ENCODE measurements at regions not wholly inside any gene's neighbourhood (a gene's known extent, or its start where the extent isn't known, plus 50 kb on each side); places are given as distances from the start of the nearest gene placed in this dataset.

DNA sequence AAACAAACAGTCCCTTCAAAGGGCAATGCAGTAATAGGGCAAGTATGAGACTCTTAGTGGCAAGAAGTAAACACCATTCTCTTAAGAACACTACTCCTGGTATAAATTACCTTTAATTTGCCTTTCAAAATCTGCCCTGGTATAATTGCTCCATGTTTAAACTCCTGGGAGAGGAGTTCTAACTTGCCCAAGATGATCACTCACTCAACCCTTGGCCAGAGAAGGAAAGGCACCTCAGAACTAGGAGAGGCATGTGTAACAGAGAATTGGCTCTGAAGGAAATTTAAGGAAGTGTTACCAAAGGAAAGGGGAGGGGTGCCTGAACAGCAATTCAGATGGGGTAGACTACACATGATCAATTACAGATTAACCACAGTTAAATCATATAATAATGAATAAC lies 1173.6 kb upstream of the SORCS1 start:
- intact Hi-C loops (cut with micrococcal nuclease) = no loop called here
- H3K9ac ChIP-seq (ENCODE audit: low read length) = no peak overlapping the region
- H3F3A ChIP-seq (ENCODE audit: low read length, unreplicated experiment) = no peaks in the 10 kb centered on the region
- H3K79me2 ChIP-seq (ENCODE audit: low read length) = no peaks in the 10 kb centered on the region
- no peak for ATAC-seq
- no peak overlapping the region for H3K4me2 ChIP-seq (ENCODE audit: low read length)
- no peaks in the 10 kb centered on the region for H4K20me1 ChIP-seq (ENCODE audit: low read length)
- H3K4me1 ChIP-seq (ENCODE audit: insufficient read depth, low read length) = no peaks in the 10 kb centered on the region
- BruUV-seq (replicated peaks) = no TSS peak
- no peak for DNase-seq
- no peaks in the 10 kb centered on the region for H3K9me2 ChIP-seq (replicated peaks; ENCODE audit: low read length)
- H3K27ac ChIP-seq (ENCODE audit: low read length) = no peak overlapping the region
- no peak overlapping the region for H3K4me3 ChIP-seq (ENCODE audit: low read length)
- H3K9me3 ChIP-seq (ENCODE audit: low read length) = no peaks in the 10 kb centered on the region
- POLR2A ChIA-PET (ENCODE audit: unreplicated experiment) = no interaction called here
- CTCF ChIA-PET = no interaction called here
- no peaks in the 10 kb centered on the region for H3K36me3 ChIP-seq (ENCODE audit: low read depth, low read length)
- H2AFZ ChIP-seq (ENCODE audit: low read length) = no peak overlapping the region
- H3K27me3 ChIP-seq (ENCODE audit: low read length) = no peaks in the 10 kb centered on the region
- TF ChIP-seq EZH2phosphoT487 (IDR thresholded peaks at IDR 0.05; ENCODE audit: borderline replicate concordance, low read length) (no peak), EZH2 (IDR thresholded peaks at IDR 0.05; ENCODE audit: low read length, unreplicated experiment) (no peak)
- TF ChIP-seq, protein P1, sequence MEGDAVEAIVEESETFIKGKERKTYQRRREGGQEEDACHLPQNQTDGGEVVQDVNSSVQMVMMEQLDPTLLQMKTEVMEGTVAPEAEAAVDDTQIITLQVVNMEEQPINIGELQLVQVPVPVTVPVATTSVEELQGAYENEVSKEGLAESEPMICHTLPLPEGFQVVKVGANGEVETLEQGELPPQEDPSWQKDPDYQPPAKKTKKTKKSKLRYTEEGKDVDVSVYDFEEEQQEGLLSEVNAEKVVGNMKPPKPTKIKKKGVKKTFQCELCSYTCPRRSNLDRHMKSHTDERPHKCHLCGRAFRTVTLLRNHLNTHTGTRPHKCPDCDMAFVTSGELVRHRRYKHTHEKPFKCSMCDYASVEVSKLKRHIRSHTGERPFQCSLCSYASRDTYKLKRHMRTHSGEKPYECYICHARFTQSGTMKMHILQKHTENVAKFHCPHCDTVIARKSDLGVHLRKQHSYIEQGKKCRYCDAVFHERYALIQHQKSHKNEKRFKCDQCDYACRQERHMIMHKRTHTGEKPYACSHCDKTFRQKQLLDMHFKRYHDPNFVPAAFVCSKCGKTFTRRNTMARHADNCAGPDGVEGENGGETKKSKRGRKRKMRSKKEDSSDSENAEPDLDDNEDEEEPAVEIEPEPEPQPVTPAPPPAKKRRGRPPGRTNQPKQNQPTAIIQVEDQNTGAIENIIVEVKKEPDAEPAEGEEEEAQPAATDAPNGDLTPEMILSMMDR (conservative IDR thresholded peaks at IDR 0.05; ENCODE audit: low read depth, low read length) = no peak

DNA sequence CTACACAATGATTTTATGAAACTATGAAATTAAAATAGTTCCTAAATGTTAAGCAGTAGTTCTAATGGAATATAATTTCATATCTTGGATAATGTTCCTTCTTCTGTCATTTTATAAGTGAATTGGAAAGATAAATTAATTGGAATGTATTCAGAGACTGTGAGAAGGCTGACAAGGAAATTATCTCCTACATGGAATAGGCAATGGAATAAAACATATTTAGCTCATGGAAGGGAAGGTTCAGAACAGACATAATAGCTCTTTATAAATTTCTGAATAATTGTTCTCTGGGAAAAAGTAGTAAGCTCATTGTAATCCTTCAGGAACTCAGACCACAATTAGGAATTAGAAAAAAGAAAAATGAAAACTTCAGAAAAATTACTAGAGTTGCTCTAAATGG lies 1172.3 kb upstream of the SORCS1 start:
- H3F3A ChIP-seq (ENCODE audit: low read length, unreplicated experiment) = no peaks in the 10 kb centered on the region
- H3K9ac ChIP-seq (ENCODE audit: low read length) = no peak overlapping the region
- ATAC-seq (no peak), DNase-seq (no peak)
- no peak overlapping the region for H3K4me2 ChIP-seq (ENCODE audit: low read length)
- H2AFZ ChIP-seq (ENCODE audit: low read length) = no peak overlapping the region
- no peak overlapping the region for H3K27ac ChIP-seq (ENCODE audit: low read length)
- H3K9me2 ChIP-seq (replicated peaks; ENCODE audit: low read length) = no peaks in the 10 kb centered on the region
- ChIA-PET POLR2A (ENCODE audit: unreplicated experiment) (no interaction called here), CTCF (no interaction called here)
- H3K27me3 ChIP-seq (ENCODE audit: low read length) = no peaks in the 10 kb centered on the region
- intact Hi-C loops (cut with micrococcal nuclease) = no loop called here
- H3K4me1 ChIP-seq (ENCODE audit: insufficient read depth, low read length) = no peaks in the 10 kb centered on the region
- no peaks in the 10 kb centered on the region for H3K9me3 ChIP-seq (ENCODE audit: low read length)
- no peaks in the 10 kb centered on the region for H4K20me1 ChIP-seq (ENCODE audit: low read length)
- H3K79me2 ChIP-seq (ENCODE audit: low read length) = no peaks in the 10 kb centered on the region
- no TSS peak for BruUV-seq (replicated peaks)
- no peak overlapping the region for H3K4me3 ChIP-seq (ENCODE audit: low read length)
- H3K36me3 ChIP-seq (ENCODE audit: low read depth, low read length) = no peaks in the 10 kb centered on the region
- TF ChIP-seq, protein P1 (conservative IDR thresholded peaks at IDR 0.05; ENCODE audit: low read depth, low read length) = no peak
- no peak for TF ChIP-seq EZH2phosphoT487 (IDR thresholded peaks at IDR 0.05; ENCODE audit: borderline replicate concordance, low read length)
- no peak for TF ChIP-seq EZH2 (IDR thresholded peaks at IDR 0.05; ENCODE audit: low read length, unreplicated experiment)

DNA sequence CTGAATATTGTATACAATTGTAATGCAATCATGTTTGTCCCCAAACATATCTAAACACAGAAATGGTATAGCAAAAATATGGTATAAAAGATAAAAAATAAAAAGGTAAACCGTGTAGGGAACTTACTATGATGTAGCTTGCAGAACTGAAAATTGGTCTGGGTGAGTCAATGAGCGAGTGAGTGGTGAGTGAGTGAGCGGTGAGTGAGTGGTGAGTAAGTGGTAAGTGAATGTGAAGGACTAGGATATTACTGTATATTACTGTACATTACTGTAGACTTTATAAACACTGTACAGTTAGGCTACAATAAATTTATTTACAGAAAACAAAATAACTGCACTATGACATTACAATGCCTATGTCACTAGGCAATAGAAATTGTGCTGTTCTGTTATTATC lies 1163.2 kb upstream of the SORCS1 start:
- Histone ChIP-seq H2AFZ (ENCODE audit: low read length) (no peak overlapping the region), H3K36me3 (ENCODE audit: low read depth, low read length) (no peaks in the 10 kb centered on the region), H3F3A (ENCODE audit: low read length, unreplicated experiment) (no peaks in the 10 kb centered on the region), H3K9me3 (ENCODE audit: low read length) (no peaks in the 10 kb centered on the region), H3K9ac (ENCODE audit: low read length) (no peak overlapping the region), H3K4me2 (ENCODE audit: low read length) (peak overlapping the region; percentile 30), H3K4me3 (ENCODE audit: low read length) (no peak overlapping the region), H3K4me1 (ENCODE audit: insufficient read depth, low read length) (peaks cover 30% of the 10 kb centered on the region), H3K79me2 (ENCODE audit: low read length) (no peaks in the 10 kb centered on the region), H3K27me3 (ENCODE audit: low read length) (no peaks in the 10 kb centered on the region), H4K20me1 (ENCODE audit: low read length) (no peaks in the 10 kb centered on the region), H3K27ac (ENCODE audit: low read length) (peak overlapping the region; percentile 53), H3K9me2 (replicated peaks; ENCODE audit: low read length) (no peaks in the 10 kb centered on the region)
- ATAC-seq (peak; percentile 99), DNase-seq (peak; percentile 84)
- intact Hi-C loops (cut with micrococcal nuclease) = no loop called here
- TF ChIP-seq EZH2 (IDR thresholded peaks at IDR 0.05; ENCODE audit: low read length, unreplicated experiment) (no peak), EZH2phosphoT487 (IDR thresholded peaks at IDR 0.05; ENCODE audit: borderline replicate concordance, low read length) (no peak)
- TF ChIP-seq, protein P1 (conservative IDR thresholded peaks at IDR 0.05; ENCODE audit: low read depth, low read length) = no peak
- no TSS peak for BruUV-seq (replicated peaks)
- ChIA-PET CTCF (no interaction called here), POLR2A (ENCODE audit: unreplicated experiment) (no interaction called here)
